Esophagus muscularis mucosa (tissue), 4 donors: ENCODE measurements at regions not wholly inside any gene's neighbourhood (a gene's known extent, or its start where the extent isn't known, plus 50 kb on each side); places are given as distances from the start of the nearest gene placed in this dataset.

ENCODE experiments used
- DNase-seq: peaks from one replicate; pipeline ENCODE4 v3.0.0-alpha.2; 2017; ENCODE audit errors: extremely low spot score
- H3K27ac ChIP-seq, 4 donors: fragments of 200-600 bp; sonication (generic); replicated peaks in 1 of 4; 1 replicate in 3 of 4; 2 replicates in 1 of 4; pipeline ENCODE4 v1.5.1; 2016 to 2019; ENCODE audit warnings: mild to moderate bottlenecking in 1 of 4
- H3K27me3 ChIP-seq, 4 donors: fragments of 200-600 bp; sonication (generic); one replicate each; pipeline versions ENCODE4 v1.5.1 to v1.6.0; 2016 to 2019
- H3K36me3 ChIP-seq, 4 donors: fragments of 200-600 bp; sonication (generic); one replicate each; pipeline ENCODE4 v1.5.1; 2016 to 2019
- H3K4me1 ChIP-seq, 4 donors: fragments of 200-600 bp; sonication (generic); one replicate each; pipeline ENCODE4 v1.5.1; 2016 to 2019
- H3K4me3 ChIP-seq, 4 donors: fragments of 200-600 bp; sonication (generic); 1 replicate in 2 of 4; 2 replicates in 2 of 4; pipeline ENCODE4 v1.5.1; 2016 to 2019; ENCODE audit warnings: mild to moderate bottlenecking in 4 of 4, moderate library complexity in 1 of 4
- H3K9me3 ChIP-seq, 4 donors: fragments of 200-600 bp; sonication (generic); 1 replicate in 3 of 4; 2 replicates in 1 of 4; pipeline ENCODE4 v1.5.1; 2016 to 2019
- EP300 ChIP-seq: sonication (generic); formaldehyde crosslinking; IDR thresholded peaks from one replicate; pipeline ENCODE4 v1.6.1; 2017; ENCODE audit warnings: antibody characterized with exemption
- POLR2A ChIP-seq: fragments of 450-650 bp; IDR thresholded peaks from one replicate; pipeline ENCODE4 v1.6.1; 2017; ENCODE audit warnings: antibody characterized with exemption, moderate library complexity, mild to moderate bottlenecking, low read depth
- POLR2AphosphoS5 ChIP-seq, 2 donors: sonication (generic); formaldehyde crosslinking; IDR thresholded peaks; one replicate each; pipeline ENCODE4 v1.6.1; 2017; ENCODE audit warnings: antibody characterized with exemption in 2 of 2
- WGBS: methylation state at CpG from one replicate; pipeline ENCODE4 v1.1.5; 2018; 5-methylcytosine and 5-hydroxymethylcytosine counted together
- intact Hi-C: fragments of 100-400 bp; cut with DNase I; formaldehyde crosslinking; loops from one replicate; pipeline ENCODE4 v1.15.1; 2023
- TF ChIP-seq, protein P1 (sequence below), 3 experiments: fragments of 200-600 bp in 2 of 3; fragments of 450-650 bp in 1 of 3; sonication (generic) in 2 of 3; IDR thresholded peaks; one replicate each; pipeline ENCODE4 v1.5.1; 2017 to 2019; ENCODE audit warnings: antibody characterized with exemption in 3 of 3, mild to moderate bottlenecking in 2 of 3, moderate library complexity in 1 of 3

DNA sequence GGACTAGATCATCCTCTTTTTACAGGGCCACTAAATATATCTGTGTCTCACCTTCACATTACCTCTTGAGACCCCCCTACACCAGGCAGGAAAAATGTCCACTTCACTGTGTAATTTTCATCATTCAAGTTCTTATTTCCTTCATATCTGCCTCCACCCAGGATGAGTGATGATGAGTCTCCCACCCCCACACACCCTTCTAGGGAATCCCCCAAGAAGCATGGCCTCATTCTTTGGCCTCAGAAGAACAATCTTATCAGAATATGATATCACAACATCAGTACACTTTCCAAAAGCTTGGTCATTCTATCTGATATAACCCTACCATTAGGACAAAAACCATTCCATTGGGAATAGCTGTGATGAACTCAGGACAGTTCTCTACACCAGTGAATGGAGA, 170.3 kb upstream of the DUSP10 start:
- DNase-seq, result peak; percentile 39
- H3K4me3 ChIP-seq, result no peak overlapping the region
- no peak overlapping the region for H3K27ac ChIP-seq
- no peak for TF ChIP-seq POLR2AphosphoS5 (IDR thresholded peaks at IDR 0.05)
- no peak for TF ChIP-seq POLR2A
- TF ChIP-seq, protein P1, sequence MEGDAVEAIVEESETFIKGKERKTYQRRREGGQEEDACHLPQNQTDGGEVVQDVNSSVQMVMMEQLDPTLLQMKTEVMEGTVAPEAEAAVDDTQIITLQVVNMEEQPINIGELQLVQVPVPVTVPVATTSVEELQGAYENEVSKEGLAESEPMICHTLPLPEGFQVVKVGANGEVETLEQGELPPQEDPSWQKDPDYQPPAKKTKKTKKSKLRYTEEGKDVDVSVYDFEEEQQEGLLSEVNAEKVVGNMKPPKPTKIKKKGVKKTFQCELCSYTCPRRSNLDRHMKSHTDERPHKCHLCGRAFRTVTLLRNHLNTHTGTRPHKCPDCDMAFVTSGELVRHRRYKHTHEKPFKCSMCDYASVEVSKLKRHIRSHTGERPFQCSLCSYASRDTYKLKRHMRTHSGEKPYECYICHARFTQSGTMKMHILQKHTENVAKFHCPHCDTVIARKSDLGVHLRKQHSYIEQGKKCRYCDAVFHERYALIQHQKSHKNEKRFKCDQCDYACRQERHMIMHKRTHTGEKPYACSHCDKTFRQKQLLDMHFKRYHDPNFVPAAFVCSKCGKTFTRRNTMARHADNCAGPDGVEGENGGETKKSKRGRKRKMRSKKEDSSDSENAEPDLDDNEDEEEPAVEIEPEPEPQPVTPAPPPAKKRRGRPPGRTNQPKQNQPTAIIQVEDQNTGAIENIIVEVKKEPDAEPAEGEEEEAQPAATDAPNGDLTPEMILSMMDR (IDR thresholded peaks at IDR 0.05), result no peak
- no peak for TF ChIP-seq EP300
- no peaks in the 10 kb centered on the region for H3K9me3 ChIP-seq
- no peaks in the 10 kb centered on the region for H3K27me3 ChIP-seq
- no peaks in the 10 kb centered on the region for H3K36me3 ChIP-seq
- no peaks in the 10 kb centered on the region for H3K4me1 ChIP-seq
- intact Hi-C loops, result no loop called here

DNA sequence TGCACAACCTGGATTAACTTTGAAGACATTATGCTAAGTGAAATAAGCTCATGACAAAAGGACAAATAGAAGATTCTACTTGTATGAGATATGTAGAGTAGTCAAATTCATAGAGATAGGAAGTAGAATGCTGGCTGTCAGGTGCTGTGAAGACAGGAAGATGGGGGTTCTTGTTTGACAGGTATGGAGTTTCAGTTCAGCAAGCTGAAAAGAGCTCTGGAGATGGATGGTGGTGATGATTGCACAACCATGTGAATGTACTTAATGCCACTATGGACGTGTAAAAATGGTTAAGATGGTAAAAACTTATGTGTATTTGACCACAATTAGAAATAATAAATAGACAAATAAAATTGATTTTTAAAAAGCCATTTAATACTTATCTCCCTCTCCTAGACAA, 169.8 kb upstream of the DUSP10 start:
- Histone ChIP-seq H3K4me1 (no peaks in the 10 kb centered on the region), H3K4me3 (no peak overlapping the region), H3K36me3 (no peaks in the 10 kb centered on the region), H3K27me3 (no peaks in the 10 kb centered on the region), H3K27ac (no peak overlapping the region), H3K9me3 (no peaks in the 10 kb centered on the region)
- intact Hi-C loops, result no loop called here
- TF ChIP-seq EP300 (no peak), POLR2AphosphoS5 (IDR thresholded peaks at IDR 0.05) (no peak), POLR2A (no peak)
- TF ChIP-seq, protein P1 (IDR thresholded peaks at IDR 0.05), result no peak
- no peak for DNase-seq
- WGBS, result 70% methylated on average over 1 of the region's 1 CpG

DNA sequence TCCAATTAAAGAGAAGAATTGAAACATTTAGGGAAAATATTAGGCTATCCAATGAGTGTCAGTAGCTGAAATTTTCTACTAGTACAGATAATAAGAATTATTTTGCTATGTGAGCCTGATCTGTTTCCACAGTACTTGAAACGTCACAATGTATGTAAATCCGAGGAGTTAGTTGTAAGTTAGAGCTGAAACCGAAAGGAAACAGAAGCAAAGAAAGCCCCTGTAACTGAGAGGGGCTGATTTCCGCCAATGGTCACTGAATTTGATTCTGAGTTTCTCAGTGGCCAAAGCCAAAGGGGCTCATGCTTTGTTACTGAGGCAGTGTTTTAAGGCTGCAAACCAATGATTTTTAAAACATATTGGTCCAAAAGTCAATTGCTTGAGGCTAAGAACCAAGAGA, 168.3 kb upstream of the DUSP10 start:
- Histone ChIP-seq H3K27me3 (no peaks in the 10 kb centered on the region), H3K4me3 (no peak overlapping the region), H3K36me3 (no peaks in the 10 kb centered on the region), H3K4me1 (peaks cover 0 to 8% (median 0%) of the 10 kb centered on the region in 4 donors), H3K27ac (no peak overlapping the region), H3K9me3 (no peaks in the 10 kb centered on the region)
- intact Hi-C loops, result no loop called here
- TF ChIP-seq EP300 (no peak), POLR2AphosphoS5 (IDR thresholded peaks at IDR 0.05) (no peak), POLR2A (no peak)
- TF ChIP-seq, protein P1 (IDR thresholded peaks at IDR 0.05), result no peak
- 89% methylated on average over 4 of the region's 4 CpGs for WGBS
- DNase-seq, result no peak

DNA sequence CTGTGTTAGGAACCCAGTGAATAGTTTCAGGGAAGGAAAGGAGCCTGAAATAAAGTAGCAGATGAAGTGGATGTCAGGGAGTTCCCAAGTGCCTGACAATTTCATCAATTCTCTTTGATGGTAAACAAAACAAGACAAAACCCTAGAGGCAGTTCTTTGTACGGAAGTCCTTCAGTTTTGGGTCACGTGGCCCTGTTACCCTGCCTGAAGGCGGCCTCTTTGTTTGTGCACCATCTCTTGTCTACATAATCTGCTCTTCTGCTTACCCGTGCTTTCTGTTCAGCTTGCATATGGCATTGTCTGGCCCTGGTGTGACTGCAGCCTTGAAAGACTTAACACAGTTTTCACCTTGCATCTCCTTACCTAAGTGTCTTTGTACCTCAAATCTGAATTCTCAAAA, 166.7 kb upstream of the DUSP10 start:
- intact Hi-C loops, result no loop called here
- Histone ChIP-seq H3K36me3 (no peaks in the 10 kb centered on the region), H3K27me3 (no peaks in the 10 kb centered on the region), H3K4me3 (no peak overlapping the region), H3K4me1 (peaks cover 0 to 8% (median 0%) of the 10 kb centered on the region in 4 donors), H3K27ac (no peak overlapping the region), H3K9me3 (no peaks in the 10 kb centered on the region)
- no peak for TF ChIP-seq POLR2AphosphoS5 (IDR thresholded peaks at IDR 0.05)
- no peak for TF ChIP-seq POLR2A
- TF ChIP-seq, protein P1 (IDR thresholded peaks at IDR 0.05), result no peak
- no peak for TF ChIP-seq EP300
- DNase-seq, result peak; percentile 31
- WGBS, result 89% methylated on average over 4 of the region's 4 CpGs

DNA sequence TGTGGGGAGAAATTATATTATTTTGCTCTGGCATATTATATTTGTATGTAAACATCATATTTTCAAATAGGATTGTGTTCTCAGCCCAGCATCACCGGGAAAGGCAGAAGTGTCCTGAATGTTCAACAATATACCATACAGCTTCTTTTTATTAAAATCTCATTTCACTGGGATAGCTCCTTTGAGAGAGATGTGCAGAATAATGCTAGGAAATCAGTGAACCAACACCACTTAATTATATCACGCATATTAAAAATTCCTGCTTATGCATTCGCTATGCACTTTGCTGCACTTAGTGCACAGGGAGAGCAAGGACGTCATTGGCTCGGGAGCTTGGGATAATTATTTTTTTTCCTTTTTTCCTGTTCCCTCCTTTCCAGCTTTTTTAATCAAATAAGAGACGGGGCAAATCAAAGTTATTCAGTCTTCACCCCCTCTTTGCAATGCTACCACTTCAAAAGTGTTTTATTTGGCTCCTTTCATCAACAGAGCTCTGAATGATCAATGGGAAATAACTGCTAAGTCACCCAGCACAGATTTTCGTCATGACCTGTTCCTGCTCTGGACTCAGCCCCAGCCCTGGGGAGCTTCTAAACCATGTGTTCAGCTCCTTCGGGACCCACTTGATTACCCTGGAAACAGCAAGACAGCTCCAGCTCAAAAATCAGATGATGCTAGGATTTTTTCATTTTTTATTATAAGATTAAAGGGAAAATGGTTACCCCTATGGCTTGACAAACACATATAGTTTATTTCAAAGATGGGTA, 165.5 kb upstream of the DUSP10 start:
- no peaks in the 10 kb centered on the region for H3K9me3 ChIP-seq
- TF ChIP-seq POLR2A, result no peak
- no peak for TF ChIP-seq EP300
- TF ChIP-seq, protein P1 (IDR thresholded peaks at IDR 0.05), result no peak
- no peak for TF ChIP-seq POLR2AphosphoS5 (IDR thresholded peaks at IDR 0.05)
- H3K4me1 ChIP-seq, result peaks cover 0 to 8% (median 0%) of the 10 kb centered on the region in 4 donors
- DNase-seq, result peak; percentile 31
- H3K27me3 ChIP-seq, result no peaks in the 10 kb centered on the region
- no peak overlapping the region for H3K27ac ChIP-seq
- intact Hi-C loops, result no loop called here
- no peak overlapping the region for H3K4me3 ChIP-seq
- H3K36me3 ChIP-seq, result no peaks in the 10 kb centered on the region
- 75% methylated on average over 8 of the region's 8 CpGs for WGBS
